ENCODE measurements at regions not wholly inside any gene's neighbourhood (a gene's known extent, or its start where the extent isn't known, plus 50 kb on each side); places are given as distances from the start of the nearest gene placed in this dataset.
"Not testable (repeated sequence)": the region's sequence is repeated elsewhere in the genome, so short reads cannot be mapped to it uniquely, and the experiment has no call there.

- peak; percentile 73 for DNase-seq
Observed at GRCh38 chr3:72271216-72271615, 486.3 kb upstream of the PROK2 start.

GRCh38 chr3:72270730-72271129 is 485.8 kb upstream of the PROK2 start:
- DNase-seq: no peak

GRCh38 chr3:72270072-72270681 is 485.2 kb upstream of the PROK2 start:
- DNase-seq: peak; percentile 74

- DNase-seq: no peak
Observed at GRCh38 chr3:72269475-72269874, 484.5 kb upstream of the PROK2 start.

GRCh38 chr3:72266921-72267524 is 482.1 kb upstream of the PROK2 start:
- DNase-seq: not testable (repeated sequence)

- no peak for DNase-seq
Observed at GRCh38 chr3:72266016-72266370, 481.0 kb upstream of the PROK2 start.

- peak; percentile 42 for DNase-seq
Observed at GRCh38 chr3:72265256-72266015, 480.5 kb upstream of the PROK2 start.

GRCh38 chr3:72263223-72263990 is 478.5 kb upstream of the PROK2 start:
- no peak for DNase-seq

GRCh38 chr3:72262736-72263135 is 477.8 kb upstream of the PROK2 start:
- no peak for DNase-seq

- no peak for DNase-seq
Observed at GRCh38 chr3:72261566-72262564, 476.9 kb upstream of the PROK2 start.

- DNase-seq: no peak
Observed at GRCh38 chr3:72260588-72260910, 475.6 kb upstream of the PROK2 start.

GRCh38 chr3:72259755-72260587 is 475.0 kb upstream of the PROK2 start:
- DNase-seq: no peak

GRCh38 chr3:72258361-72259141 is 473.6 kb upstream of the PROK2 start:
- no peak for DNase-seq

GRCh38 chr3:72257738-72258137 is 472.8 kb upstream of the PROK2 start:
- DNase-seq: no peak

GRCh38 chr3:72257203-72257602 is 472.3 kb upstream of the PROK2 start:
- no peak for DNase-seq

GRCh38 chr3:72256716-72257115 is 471.8 kb upstream of the PROK2 start:
- DNase-seq: no peak

- peak; percentile 35 for DNase-seq
Observed at GRCh38 chr3:72255791-72256559, 471.0 kb upstream of the PROK2 start.

GRCh38 chr3:72255191-72255590 is 470.2 kb upstream of the PROK2 start:
- DNase-seq: no peak

GRCh38 chr3:72254483-72254882 is 469.5 kb upstream of the PROK2 start:
- no peak for DNase-seq

- DNase-seq: no peak
Observed at GRCh38 chr3:72250725-72251124, 465.8 kb upstream of the PROK2 start.

Data from dermis blood vessel endothelial cell (primary cell).